ENCODE measurements at regions not wholly inside any gene's neighbourhood (a gene's known extent, or its start where the extent isn't known, plus 50 kb on each side); places are given as distances from the start of the nearest gene placed in this dataset.
"Not testable (repeated sequence)": the region's sequence is repeated elsewhere in the genome, so short reads cannot be mapped to it uniquely, and the experiment has no call there.

- DNase-seq: no peak
- Histone ChIP-seq H3K4me3 (no peak overlapping the region), H3K36me3 (no peaks in the 10 kb centered on the region), H3K27ac (no peak overlapping the region), H3K9me3 (no peaks in the 10 kb centered on the region), H3K4me1 (no peaks in the 10 kb centered on the region), H3K27me3 (no peaks in the 10 kb centered on the region)
- WGBS, 2 donors: 43 to 64% methylated on average over 5 of the region's 5 CpGs
- TF ChIP-seq POLR2A (IDR thresholded peaks at IDR 0.05) (no peak), CTCF (IDR thresholded peaks at IDR 0.05) (no peak)
- intact Hi-C loops (cut with DNase I): no loop called here
Measured at GRCh38 chr6:126888727-126889725, 229.4 kb upstream of the RSPO3 start.

- H3K4me1 ChIP-seq: no peaks in the 10 kb centered on the region
- DNase-seq: no peak
- WGBS, 2 donors: 84 to 89% methylated on average over 2 of the region's 2 CpGs
- no peak overlapping the region for H3K4me3 ChIP-seq
- no peak overlapping the region for H3K27ac ChIP-seq
- intact Hi-C loops (cut with DNase I): no loop called here
- no peaks in the 10 kb centered on the region for H3K36me3 ChIP-seq
- H3K27me3 ChIP-seq: no peaks in the 10 kb centered on the region
- TF ChIP-seq CTCF (IDR thresholded peaks at IDR 0.05): no peak
- no peak for TF ChIP-seq POLR2A (IDR thresholded peaks at IDR 0.05)
- H3K9me3 ChIP-seq: no peaks in the 10 kb centered on the region
Measured at GRCh38 chr6:126890055-126890454, 228.4 kb upstream of the RSPO3 start.

GRCh38 chr6:126891158-126891557, 227.3 kb upstream of the RSPO3 start:
- Histone ChIP-seq H3K4me3 (no peak overlapping the region), H3K27me3 (no peaks in the 10 kb centered on the region), H3K27ac (no peak overlapping the region), H3K9me3 (no peaks in the 10 kb centered on the region), H3K4me1 (no peaks in the 10 kb centered on the region), H3K36me3 (no peaks in the 10 kb centered on the region)
- intact Hi-C loops (cut with DNase I): no loop called here
- TF ChIP-seq CTCF (IDR thresholded peaks at IDR 0.05) (no peak), POLR2A (IDR thresholded peaks at IDR 0.05) (no peak)
- 35 to 39% methylated on average over 1 of the region's 1 CpG for WGBS, 2 donors
- DNase-seq: no peak

GRCh38 chr6:126892869-126893268, 225.6 kb upstream of the RSPO3 start:
- H3K27me3 ChIP-seq; DNase-seq; H3K9me3 ChIP-seq; H3K4me3 ChIP-seq; H3K36me3 ChIP-seq; intact Hi-C loops (cut with DNase I); H3K4me1 ChIP-seq; H3K27ac ChIP-seq: not testable (repeated sequence)
- 56 to 64% methylated on average over 3 of the region's 5 CpGs for WGBS, 2 donors

GRCh38 chr6:126897758-126898157, 220.7 kb upstream of the RSPO3 start:
- no peak for DNase-seq
- WGBS, 2 donors: 52 to 67% methylated on average over 3 to 4 of the region's 4 CpGs
- Histone ChIP-seq H3K27me3 (no peaks in the 10 kb centered on the region), H3K9me3 (no peaks in the 10 kb centered on the region), H3K27ac (no peak overlapping the region), H3K4me3 (no peak overlapping the region), H3K36me3 (no peaks in the 10 kb centered on the region), H3K4me1 (no peaks in the 10 kb centered on the region)
- intact Hi-C loops (cut with DNase I): no loop called here
- TF ChIP-seq POLR2A (IDR thresholded peaks at IDR 0.05): no peak
- no peak for TF ChIP-seq CTCF (IDR thresholded peaks at IDR 0.05)

All from esophagus squamous epithelium (tissue), 5 donors.